ENCODE measurements at regions not wholly inside any gene's neighbourhood (a gene's known extent, or its start where the extent isn't known, plus 50 kb on each side); places are given as distances from the start of the nearest gene placed in this dataset.
A peak's percentile ranks its signal among the peaks of the same experiment; 100 is the strongest.
"Not testable (repeated sequence)": the region's sequence is repeated elsewhere in the genome, so short reads cannot be mapped to it uniquely, and the experiment has no call there.

- not testable (repeated sequence) for DNase-seq (ENCODE audit: low read depth)
These were observed 454.3 kb upstream of the SLITRK6 start for GRCh38 chr13:86253497-86253896.

GRCh38 chr13:86255820-86256219 is 456.6 kb upstream of the SLITRK6 start:
- not testable (repeated sequence) for DNase-seq (ENCODE audit: low read depth)

GRCh38 chr13:86269511-86269910 is 470.3 kb upstream of the SLITRK6 start:
- DNase-seq (ENCODE audit: low read depth) = no peak

GRCh38 chr13:86282442-86282841 is 483.2 kb upstream of the SLITRK6 start:
- DNase-seq (ENCODE audit: low read depth) = peak; percentile 86

- no peak for DNase-seq (ENCODE audit: low read depth)
These were observed 483.8 kb upstream of the SLITRK6 start for GRCh38 chr13:86283031-86283430.

- peak; percentile 66 for DNase-seq (ENCODE audit: low read depth)
These were observed 499.5 kb upstream of the SLITRK6 start for GRCh38 chr13:86298725-86299124.

- no peak for DNase-seq (ENCODE audit: low read depth)
These were observed 499.9 kb upstream of the SLITRK6 start for GRCh38 chr13:86299128-86299527.

- DNase-seq (ENCODE audit: low read depth) = no peak
These were observed 510.7 kb upstream of the SLITRK6 start for GRCh38 chr13:86309881-86310280.

GRCh38 chr13:86313421-86313820 is 514.2 kb upstream of the SLITRK6 start:
- no peak for DNase-seq (ENCODE audit: low read depth)

- DNase-seq (ENCODE audit: low read depth) = no peak
These were observed 519.2 kb upstream of the SLITRK6 start for GRCh38 chr13:86318450-86318849.

- peak; percentile 85 for DNase-seq (ENCODE audit: low read depth)
These were observed 525.0 kb upstream of the SLITRK6 start for GRCh38 chr13:86324191-86324590.

- DNase-seq (ENCODE audit: low read depth) = no peak
These were observed 556.1 kb upstream of the SLITRK6 start for GRCh38 chr13:86355301-86355700.

GRCh38 chr13:86357106-86357505 is 557.9 kb upstream of the SLITRK6 start:
- no peak for DNase-seq (ENCODE audit: low read depth)

GRCh38 chr13:86363749-86364148 is 564.5 kb upstream of the SLITRK6 start:
- not testable (repeated sequence) for DNase-seq (ENCODE audit: low read depth)

- no peak for DNase-seq (ENCODE audit: low read depth)
These were observed 569.7 kb upstream of the SLITRK6 start for GRCh38 chr13:86368924-86369323.

GRCh38 chr13:86377451-86377850 is 578.2 kb upstream of the SLITRK6 start:
- no peak for DNase-seq (ENCODE audit: low read depth)

GRCh38 chr13:86378628-86379027 is 579.4 kb upstream of the SLITRK6 start:
- DNase-seq (ENCODE audit: low read depth) = no peak

GRCh38 chr13:86383151-86383550 is 583.9 kb upstream of the SLITRK6 start:
- DNase-seq (ENCODE audit: low read depth) = no peak

- DNase-seq (ENCODE audit: low read depth) = no peak
These were observed 584.3 kb upstream of the SLITRK6 start for GRCh38 chr13:86383561-86383960.

- DNase-seq (ENCODE audit: low read depth) = no peak
These were observed 598.4 kb upstream of the SLITRK6 start for GRCh38 chr13:86397635-86398034.

GRCh38 chr13:86399572-86399971 is 600.4 kb upstream of the SLITRK6 start:
- DNase-seq (ENCODE audit: low read depth) = no peak

- DNase-seq (ENCODE audit: low read depth) = no peak
These were observed 603.3 kb upstream of the SLITRK6 start for GRCh38 chr13:86402500-86402899.

- DNase-seq (ENCODE audit: low read depth) = no peak
These were observed 604.0 kb upstream of the SLITRK6 start for GRCh38 chr13:86403181-86403580.

GRCh38 chr13:86409466-86410241 is 610.4 kb upstream of the SLITRK6 start:
- DNase-seq (ENCODE audit: low read depth) = no peak

Measured in renal cortical epithelial cell (primary cell).